Neutrophil (primary cell): ENCODE measurements at regions not wholly inside any gene's neighbourhood (a gene's known extent, or its start where the extent isn't known, plus 50 kb on each side); places are given as distances from the start of the nearest gene placed in this dataset.

Experiments
- H3K27ac ChIP-seq: fragments of 200-600 bp; sonication (generic); 2 replicates; pipeline ENCODE4 v1.5.1; 2016; ENCODE audit warnings: mild to moderate bottlenecking, moderate library complexity
- H3K27me3 ChIP-seq: fragments of 200-600 bp; sonication (generic); 2 replicates; pipeline ENCODE4 v1.6.0; 2016; ENCODE audit warnings: mild to moderate bottlenecking
- H3K36me3 ChIP-seq: fragments of 200-600 bp; sonication (generic); 2 replicates; pipeline ENCODE4 v1.5.1; 2017
- H3K4me1 ChIP-seq, 2 experiments: fragments of 200-600 bp in 1 of 2; sonication (generic) in 1 of 2; 1 replicate in 1 of 2; 2 replicates in 1 of 2; pipeline versions ENCODE4 v1.5.1 to v1.6.1; 2013 to 2016; ENCODE audit warnings: low read depth in 1 of 2, low read length in 1 of 2, mild to moderate bottlenecking in 1 of 2, moderate library complexity in 1 of 2; ENCODE audit not compliant: control insufficient read depth in 1 of 2, insufficient read depth in 1 of 2
- H3K4me3 ChIP-seq, 2 experiments: fragments of 200-600 bp in 1 of 2; sonication (generic) in 1 of 2; 1 replicate in 1 of 2; 2 replicates in 1 of 2; pipeline ENCODE4 v1.5.1; 2013 to 2016; ENCODE audit warnings: low read depth in 1 of 2, low read length in 1 of 2, mild to moderate bottlenecking in 1 of 2, moderate library complexity in 1 of 2
- H3K9me3 ChIP-seq: fragments of 200-600 bp; sonication (generic); 2 replicates; pipeline ENCODE4 v1.5.1; 2016
- CTCF ChIP-seq: fragments of 200-600 bp; sonication (generic); IDR thresholded peaks from 2 replicates; pipeline ENCODE4 v1.5.1; 2016; ENCODE audit warnings: antibody characterized with exemption

- Histone ChIP-seq H3K36me3 (no peaks in the 10 kb centered on the region), H3K4me3 (no peak overlapping the region), H3K9me3 (no peaks in the 10 kb centered on the region), H3K27ac (no peak overlapping the region), H3K27me3 (no peaks in the 10 kb centered on the region), H3K4me1 (no peaks in the 10 kb centered on the region)
- no peak for TF ChIP-seq CTCF
Measured at GRCh38 chr2:133819906-133820305, 251.6 kb upstream of the NCKAP5 start.

- Histone ChIP-seq H3K9me3 (no peaks in the 10 kb centered on the region), H3K4me3 (no peak overlapping the region), H3K27ac (no peak overlapping the region), H3K27me3 (no peaks in the 10 kb centered on the region), H3K4me1 (no peaks in the 10 kb centered on the region), H3K36me3 (no peaks in the 10 kb centered on the region)
- TF ChIP-seq CTCF: no peak
Measured at GRCh38 chr2:133821107-133821760, 253.0 kb upstream of the NCKAP5 start.

- no peak overlapping the region for H3K27ac ChIP-seq
Measured at GRCh38 chr2:133822517-133823225, 254.4 kb upstream of the NCKAP5 start.

GRCh38 chr2:133823226-133823550 lies 254.9 kb upstream of the NCKAP5 start:
- Histone ChIP-seq H3K36me3 (no peaks in the 10 kb centered on the region), H3K4me3 (no peak overlapping the region), H3K9me3 (no peaks in the 10 kb centered on the region), H3K27me3 (no peaks in the 10 kb centered on the region), H3K27ac (no peak overlapping the region), H3K4me1 (no peaks in the 10 kb centered on the region)
- no peak for TF ChIP-seq CTCF

More at GRCh38 chr2:133822517-133823225, 254.4 kb upstream of the NCKAP5 start:
- no peak for TF ChIP-seq CTCF
- Histone ChIP-seq H3K9me3 (no peaks in the 10 kb centered on the region), H3K27me3 (no peaks in the 10 kb centered on the region), H3K4me3 (no peak overlapping the region), H3K36me3 (no peaks in the 10 kb centered on the region), H3K4me1 (no peaks in the 10 kb centered on the region)

- no peaks in the 10 kb centered on the region for H3K27me3 ChIP-seq
- TF ChIP-seq CTCF: no peak
Measured at GRCh38 chr2:133824869-133825268, 256.6 kb upstream of the NCKAP5 start.

More at GRCh38 chr2:133824869-133825268, 256.6 kb upstream of the NCKAP5 start:
- H3K4me3 ChIP-seq: no peak overlapping the region
- no peak overlapping the region for H3K27ac ChIP-seq
- no peaks in the 10 kb centered on the region for H3K4me1 ChIP-seq
- no peaks in the 10 kb centered on the region for H3K36me3 ChIP-seq
- no peaks in the 10 kb centered on the region for H3K9me3 ChIP-seq
